PC-9 (cell line): ENCODE measurements at regions not wholly inside any gene's neighbourhood (a gene's known extent, or its start where the extent isn't known, plus 50 kb on each side); places are given as distances from the start of the nearest gene placed in this dataset.

Experiments
- BruUV-seq: library from RNA; stranded (reverse); fragments of 400-500 nt; replicated peaks from 2 replicates; lab custom pipeline; 2021; lab: Mats Ljungman, UMichigan
- CTCF ChIA-PET: fragments of 300-600 bp; sonication (Branson Sonifier 250); formaldehyde crosslinking; loops from one replicate; lab custom pipeline; 2022; ENCODE audit warnings: antibody characterized with exemption; lab: Charles Lee
- POLR2A ChIA-PET: fragments of 300-600 bp; sonication (Branson Sonifier 250); formaldehyde crosslinking; loops from one replicate; lab custom pipeline; 2022; ENCODE audit warnings: antibody characterized with exemption; ENCODE audit not compliant: unreplicated experiment; lab: Charles Lee
- DNase-seq, 2 experiments: peaks; one replicate each; pipeline versions ENCODE4 v3.0.0 to v3.0.0-alpha.2; 2015 to 2022; ENCODE audit warnings: mixed read lengths in 1 of 2
- H2AFZ ChIP-seq: fragments of 200-600 bp; sonication (generic); 2 replicates; pipeline ENCODE4 v1.8.1; 2017; ENCODE audit warnings: antibody characterized with exemption
- H3F3A ChIP-seq: fragments of 200-600 bp; sonication (generic); 2 replicates; pipeline ENCODE4 v1.8.1; 2017; ENCODE audit warnings: antibody characterized with exemption, mild to moderate bottlenecking, low read depth; ENCODE audit not compliant: insufficient read depth
- H3K27ac ChIP-seq: fragments of 200-600 bp; sonication (generic); 2 replicates; pipeline ENCODE4 v1.6.1; 2016; ENCODE audit warnings: mixed run types
- H3K27me3 ChIP-seq: fragments of 200-600 bp; sonication (generic); 2 replicates; pipeline ENCODE4 v1.6.1; 2016; ENCODE audit warnings: low read depth, mixed run types; ENCODE audit not compliant: insufficient read depth
- H3K36me3 ChIP-seq: fragments of 200-600 bp; sonication (generic); 2 replicates; pipeline ENCODE4 v1.6.1; 2016; ENCODE audit warnings: low read depth, mixed run types
- H3K4me1 ChIP-seq: fragments of 200-600 bp; sonication (generic); replicated peaks from 2 replicates; pipeline ENCODE4 v1.6.1; 2016; ENCODE audit warnings: mixed run types; ENCODE audit not compliant: insufficient read depth
- H3K4me2 ChIP-seq: fragments of 200-600 bp; sonication (generic); 2 replicates; pipeline ENCODE4 v1.6.1; 2017; ENCODE audit warnings: mixed run types
- H3K4me3 ChIP-seq: fragments of 200-600 bp; sonication (generic); 2 replicates; pipeline ENCODE4 v1.6.1; 2016; ENCODE audit warnings: mixed run types
- H3K79me2 ChIP-seq: fragments of 200-600 bp; sonication (generic); 2 replicates; pipeline ENCODE4 v1.6.1; 2017; ENCODE audit warnings: low read depth, mixed run types
- H3K9me2 ChIP-seq: fragments of 200-600 bp; sonication (generic); 2 replicates; pipeline ENCODE4 v1.8.1; 2017; ENCODE audit warnings: mild to moderate bottlenecking; ENCODE audit not compliant: insufficient read depth
- H3K9me3 ChIP-seq: fragments of 200-600 bp; sonication (generic); 2 replicates; pipeline ENCODE4 v1.8.1; 2016; ENCODE audit warnings: low read depth; ENCODE audit not compliant: insufficient read depth
- H4K20me1 ChIP-seq: fragments of 200-600 bp; sonication (generic); 2 replicates; pipeline ENCODE4 v1.8.1; 2017; ENCODE audit not compliant: insufficient read depth
- EZH2 ChIP-seq: fragments of 200-600 bp; sonication (generic); IDR thresholded peaks from 2 replicates; pipeline ENCODE4 v1.8.0; 2017; ENCODE audit warnings: antibody characterized with exemption, low read depth
- intact Hi-C: fragments of 100-400 bp; cut with micrococcal nuclease; formaldehyde crosslinking; loops from one replicate; pipeline ENCODE4 v1.10.0; 2022; ENCODE audit not compliant: unreplicated experiment
- TF ChIP-seq, protein P1 (sequence below): fragments of 200-600 bp; sonication (generic); conservative IDR thresholded peaks from 2 replicates; pipeline ENCODE4 v1.6.1; 2017; ENCODE audit warnings: mixed run types, antibody characterized with exemption, mild to moderate bottlenecking, moderate library complexity

DNA sequence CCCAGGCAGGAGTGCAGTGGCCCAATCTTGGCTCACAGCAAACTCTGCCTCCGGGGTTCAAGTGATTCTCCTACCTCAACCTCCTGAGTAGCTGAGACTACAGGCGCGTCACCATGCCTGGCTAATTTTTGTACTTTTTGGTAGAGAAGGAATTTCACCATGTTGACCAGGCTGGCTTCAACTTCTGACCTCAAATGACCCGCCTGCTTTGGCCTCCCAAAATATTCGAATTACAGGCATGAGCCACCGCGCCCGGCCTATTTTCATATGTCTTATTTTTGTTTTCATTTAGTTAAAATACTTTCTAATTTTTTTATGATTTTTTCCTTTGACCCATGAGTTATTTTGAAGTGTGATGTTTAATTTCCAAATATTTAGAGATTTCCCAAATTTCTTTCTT lies 143.6 kb upstream of the VRK1 start:
- no peaks in the 10 kb centered on the region for H4K20me1 ChIP-seq
- BruUV-seq = no TSS peak
- H3K9me3 ChIP-seq = no peaks in the 10 kb centered on the region
- no peak for DNase-seq
- CTCF ChIA-PET = no interaction called here
- H3K79me2 ChIP-seq = no peaks in the 10 kb centered on the region
- H3K4me3 ChIP-seq = no peak overlapping the region
- no peak overlapping the region for H2AFZ ChIP-seq
- no peaks in the 10 kb centered on the region for H3K36me3 ChIP-seq
- intact Hi-C loops = no loop called here
- no peaks in the 10 kb centered on the region for H3K4me1 ChIP-seq
- H3K4me2 ChIP-seq = no peak overlapping the region
- H3K9me2 ChIP-seq = no peaks in the 10 kb centered on the region
- H3K27ac ChIP-seq = no peak overlapping the region
- POLR2A ChIA-PET = no interaction called here
- TF ChIP-seq EZH2 = no peak
- TF ChIP-seq, protein P1, sequence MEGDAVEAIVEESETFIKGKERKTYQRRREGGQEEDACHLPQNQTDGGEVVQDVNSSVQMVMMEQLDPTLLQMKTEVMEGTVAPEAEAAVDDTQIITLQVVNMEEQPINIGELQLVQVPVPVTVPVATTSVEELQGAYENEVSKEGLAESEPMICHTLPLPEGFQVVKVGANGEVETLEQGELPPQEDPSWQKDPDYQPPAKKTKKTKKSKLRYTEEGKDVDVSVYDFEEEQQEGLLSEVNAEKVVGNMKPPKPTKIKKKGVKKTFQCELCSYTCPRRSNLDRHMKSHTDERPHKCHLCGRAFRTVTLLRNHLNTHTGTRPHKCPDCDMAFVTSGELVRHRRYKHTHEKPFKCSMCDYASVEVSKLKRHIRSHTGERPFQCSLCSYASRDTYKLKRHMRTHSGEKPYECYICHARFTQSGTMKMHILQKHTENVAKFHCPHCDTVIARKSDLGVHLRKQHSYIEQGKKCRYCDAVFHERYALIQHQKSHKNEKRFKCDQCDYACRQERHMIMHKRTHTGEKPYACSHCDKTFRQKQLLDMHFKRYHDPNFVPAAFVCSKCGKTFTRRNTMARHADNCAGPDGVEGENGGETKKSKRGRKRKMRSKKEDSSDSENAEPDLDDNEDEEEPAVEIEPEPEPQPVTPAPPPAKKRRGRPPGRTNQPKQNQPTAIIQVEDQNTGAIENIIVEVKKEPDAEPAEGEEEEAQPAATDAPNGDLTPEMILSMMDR = no peak
- peaks cover 8% of the 10 kb centered on the region for H3K27me3 ChIP-seq
- H3F3A ChIP-seq = no peaks in the 10 kb centered on the region

GRCh38 chr14:96658611-96659010 lies 138.6 kb upstream of the VRK1 start:
- H3K79me2 ChIP-seq = no peaks in the 10 kb centered on the region
- no peaks in the 10 kb centered on the region for H3K4me1 ChIP-seq
- H4K20me1 ChIP-seq = no peaks in the 10 kb centered on the region
- no peaks in the 10 kb centered on the region for H3K9me3 ChIP-seq
- no TSS peak for BruUV-seq
- no peak for DNase-seq
- H3F3A ChIP-seq = no peaks in the 10 kb centered on the region
- no peak overlapping the region for H3K4me2 ChIP-seq
- ChIA-PET CTCF (no interaction called here), POLR2A (no interaction called here)
- no peak overlapping the region for H3K4me3 ChIP-seq
- intact Hi-C loops = no loop called here
- H3K9me2 ChIP-seq = no peaks in the 10 kb centered on the region
- no peak overlapping the region for H3K27ac ChIP-seq
- H3K36me3 ChIP-seq = no peaks in the 10 kb centered on the region
- H2AFZ ChIP-seq = no peak overlapping the region
- TF ChIP-seq, protein P1 = no peak
- TF ChIP-seq EZH2 = no peak
- H3K27me3 ChIP-seq = peaks cover 32% of the 10 kb centered on the region

GRCh38 chr14:96660123-96660522 lies 137.1 kb upstream of the VRK1 start:
- BruUV-seq = no TSS peak
- intact Hi-C loops = no loop called here
- H3F3A ChIP-seq = no peaks in the 10 kb centered on the region
- CTCF ChIA-PET = no interaction called here
- TF ChIP-seq, protein P1 = no peak
- TF ChIP-seq EZH2 = no peak
- no peak overlapping the region for H3K27ac ChIP-seq
- no peaks in the 10 kb centered on the region for H4K20me1 ChIP-seq
- H3K4me2 ChIP-seq = no peak overlapping the region
- H3K4me3 ChIP-seq = no peak overlapping the region
- no peaks in the 10 kb centered on the region for H3K79me2 ChIP-seq
- peaks cover 45% of the 10 kb centered on the region for H3K27me3 ChIP-seq
- no peaks in the 10 kb centered on the region for H3K4me1 ChIP-seq
- H3K9me2 ChIP-seq = no peaks in the 10 kb centered on the region
- POLR2A ChIA-PET = no interaction called here
- DNase-seq = no peak
- no peaks in the 10 kb centered on the region for H3K9me3 ChIP-seq
- no peak overlapping the region for H2AFZ ChIP-seq
- no peaks in the 10 kb centered on the region for H3K36me3 ChIP-seq
